Jurkat, Clone E6-1 (cell line): ENCODE measurements at regions not wholly inside any gene's neighbourhood (a gene's known extent, or its start where the extent isn't known, plus 50 kb on each side); places are given as distances from the start of the nearest gene placed in this dataset.

Experiments
- DNase-seq: peaks from one replicate; pipeline ENCODE4 v3.0.0-alpha.2; 2011; ENCODE audit warnings: low read depth, low spot score
- H3K4me3 ChIP-seq: 2 replicates; pipeline ENCODE4 v1.5.1; 2011; ENCODE audit warnings: mild to moderate bottlenecking, low read length, control low read depth, moderate library complexity

DNA sequence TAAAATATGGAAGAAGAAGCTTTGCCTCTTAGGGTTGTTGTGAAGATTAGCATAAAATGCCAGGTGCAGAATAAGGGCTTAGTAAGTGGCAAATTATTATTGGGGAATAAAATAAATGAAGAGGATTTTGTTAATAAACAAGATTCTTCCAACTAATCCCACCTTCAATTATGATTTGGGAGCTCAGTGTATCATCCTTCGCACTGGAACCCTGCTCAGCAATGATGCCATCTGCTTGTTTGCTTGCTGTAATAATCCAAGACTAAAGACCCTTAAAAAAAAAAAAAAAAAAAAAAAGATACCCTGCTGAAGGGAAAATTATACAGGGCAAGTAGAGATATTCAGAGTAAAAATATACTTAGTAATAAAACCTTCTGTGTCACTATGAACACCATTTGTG is 62.0 kb upstream of the RREB1 start:
- no peak overlapping the region for H3K4me3 ChIP-seq
- no peak for DNase-seq

DNA sequence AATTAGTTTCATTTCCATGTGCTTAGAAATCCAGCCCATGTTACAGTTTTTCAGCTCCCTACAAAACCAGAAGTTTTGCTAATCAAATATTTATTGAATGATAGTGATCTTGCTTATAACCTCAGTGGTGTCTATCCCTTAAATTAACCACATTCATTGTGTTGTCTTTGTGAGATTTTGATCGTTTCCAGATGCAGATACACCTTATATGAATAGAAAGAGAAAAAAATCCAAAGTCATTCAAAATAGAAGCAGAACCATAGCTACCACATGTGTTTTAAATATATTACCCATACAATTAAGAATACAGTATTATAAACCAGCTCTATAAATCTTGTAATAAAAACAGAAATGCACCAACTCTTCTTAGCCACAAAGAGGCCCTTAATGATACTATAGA is 60.6 kb upstream of the RREB1 start:
- no peak overlapping the region for H3K4me3 ChIP-seq
- DNase-seq: no peak

DNA sequence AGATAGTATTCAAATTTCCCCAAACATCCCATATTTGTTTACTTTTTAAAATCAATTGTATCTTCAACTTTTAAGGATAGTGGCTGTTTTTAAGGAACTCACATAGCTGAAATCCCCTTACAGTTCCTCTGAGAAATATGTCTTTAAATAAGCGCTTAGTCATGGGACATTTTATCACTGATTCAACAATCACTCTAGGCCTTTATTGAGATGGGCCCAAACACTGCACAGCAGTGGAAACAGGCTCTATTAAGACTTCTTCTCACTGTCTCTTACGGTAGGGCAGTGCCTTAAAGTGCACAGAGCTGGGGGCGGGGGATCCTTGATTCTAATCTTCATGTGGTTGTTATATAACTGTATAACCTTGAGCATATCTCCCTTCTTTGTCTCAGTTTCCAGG is 59.8 kb upstream of the RREB1 start:
- DNase-seq: peak; percentile 21
- H3K4me3 ChIP-seq: no peak overlapping the region

GRCh38 chr6:7048894-7049293 is 58.9 kb upstream of the RREB1 start:
- H3K4me3 ChIP-seq: no peak overlapping the region
- DNase-seq: no peak

GRCh38 chr6:7050004-7050403 is 57.8 kb upstream of the RREB1 start:
- H3K4me3 ChIP-seq: no peak overlapping the region
- DNase-seq: no peak

DNA sequence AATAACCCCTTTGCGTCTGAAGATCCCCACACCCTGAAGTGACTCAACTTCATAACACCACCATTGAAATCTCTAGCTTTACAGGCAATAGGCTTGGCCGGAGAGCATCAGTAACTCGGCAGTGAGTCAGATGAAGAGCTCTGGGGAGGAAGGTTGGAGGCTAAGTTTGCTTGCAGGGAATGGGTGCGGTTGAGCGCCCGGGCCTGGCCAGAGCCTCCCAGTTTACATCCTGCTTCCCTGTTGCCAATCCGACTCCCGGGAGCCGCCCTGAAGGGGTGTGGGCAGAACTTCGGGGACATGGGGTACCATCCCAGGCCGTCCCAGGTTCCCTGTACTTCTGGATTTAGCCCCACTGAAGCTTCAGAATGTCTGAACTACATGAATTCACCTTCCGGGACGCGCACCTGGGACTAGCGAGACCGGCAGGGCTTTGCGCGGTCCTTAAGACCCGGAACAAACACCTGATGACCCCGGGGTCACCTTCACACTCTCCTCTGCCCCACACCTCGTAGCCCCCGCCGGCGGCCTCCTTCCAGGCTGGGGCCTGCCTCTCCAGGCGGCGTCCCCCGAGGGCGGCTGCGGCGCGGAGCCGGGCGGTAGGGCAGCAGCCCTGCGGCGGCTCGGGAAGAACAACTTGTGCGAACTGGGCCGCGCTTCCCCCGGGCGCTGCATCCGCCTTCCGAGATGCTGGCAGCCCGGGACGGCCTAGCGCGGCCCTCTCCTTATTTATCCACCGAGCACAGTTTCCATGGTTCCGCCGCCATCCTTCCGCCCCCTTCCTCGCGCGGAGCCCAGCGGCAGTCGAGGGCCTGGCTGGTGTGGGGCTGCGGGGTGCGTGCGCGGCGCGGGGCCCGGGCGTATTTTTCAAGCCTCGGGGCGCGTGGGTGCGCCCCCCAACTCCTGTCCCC is 56.6 kb upstream of the RREB1 start:
- H3K4me3 ChIP-seq: peak overlapping the region; percentile 61; the same call in 1 of the 2 replicates
- no peak for DNase-seq

GRCh38 chr6:7051780-7052442 is 55.9 kb upstream of the RREB1 start:
- H3K4me3 ChIP-seq: peak overlapping the region; percentile 61
- DNase-seq: peak; percentile 60

DNA sequence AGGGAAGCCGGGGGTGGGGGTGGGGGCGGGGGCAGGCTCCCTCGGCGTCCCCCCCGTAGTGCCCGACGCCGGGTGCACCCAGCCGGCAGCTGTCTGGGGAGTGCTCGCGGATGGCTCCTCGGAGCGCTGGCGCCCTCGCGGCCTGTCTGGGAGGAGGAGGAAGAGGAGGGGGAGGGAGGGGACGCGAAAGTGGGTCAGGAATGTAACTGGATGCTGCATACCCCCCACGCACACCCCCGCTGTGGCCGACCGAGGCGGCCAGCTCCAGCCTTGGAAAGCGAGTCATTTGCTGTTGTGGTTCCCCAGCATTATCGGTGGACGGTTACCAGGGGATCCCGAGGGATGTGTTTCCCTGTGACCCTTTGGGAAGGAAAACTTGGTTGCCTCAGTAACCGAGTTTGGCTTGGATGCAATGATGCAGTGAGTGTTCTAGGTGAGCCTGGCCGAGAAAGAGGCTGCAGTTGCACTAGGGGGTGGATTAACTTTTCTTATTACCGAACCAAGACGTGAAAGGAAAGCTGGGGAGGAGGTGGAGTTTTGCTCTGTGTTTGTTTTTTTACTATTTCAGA is 55.2 kb upstream of the RREB1 start:
- peak overlapping the region; percentile 61 for H3K4me3 ChIP-seq
- no peak for DNase-seq

- no peak overlapping the region for H3K4me3 ChIP-seq
- no peak for DNase-seq
These were observed 54.5 kb upstream of the RREB1 start for GRCh38 chr6:7053125-7053774.
